ENCODE measurements at regions not wholly inside any gene's neighbourhood (a gene's known extent, or its start where the extent isn't known, plus 50 kb on each side); places are given as distances from the start of the nearest gene placed in this dataset.

GRCh38 chr15:92531406-92531805 is 124.2 kb downstream of the FAM174B start:
- TF ChIP-seq CTCF (IDR thresholded peaks at IDR 0.05) (no peak), POLR2AphosphoS5 (IDR thresholded peaks at IDR 0.05; ENCODE audit: insufficient read depth in 1 of 2, low read depth in 1 of 2) (no peak)
